Stomach (tissue), 4 donors: ENCODE measurements at regions not wholly inside any gene's neighbourhood (a gene's known extent, or its start where the extent isn't known, plus 50 kb on each side); places are given as distances from the start of the nearest gene placed in this dataset.

Experiments
- EP300 ChIP-seq: sonication (generic); formaldehyde crosslinking; IDR thresholded peaks from one replicate; pipeline ENCODE4 v1.6.1; 2017; ENCODE audit warnings: antibody characterized with exemption
- POLR2A ChIP-seq, 4 donors: fragments of 450-650 bp; IDR thresholded peaks; one replicate each; pipeline ENCODE4 v1.6.1; 2016; ENCODE audit warnings: antibody characterized with exemption in 4 of 4, control low read depth in 2 of 4, mild to moderate bottlenecking in 1 of 4, moderate library complexity in 1 of 4
- POLR2AphosphoS5 ChIP-seq, 3 donors: sonication (generic); formaldehyde crosslinking; IDR thresholded peaks; one replicate each; pipeline ENCODE4 v1.6.1; 2016; ENCODE audit warnings: antibody characterized with exemption in 3 of 3
- TF ChIP-seq, protein P1 (sequence below), 7 experiments: fragments of 450-650 bp in 4 of 7; fragments of 200-600 bp in 3 of 7; sonication (generic) in 3 of 7; IDR thresholded peaks; one replicate each; pipeline ENCODE4 v1.5.1; 2016 to 2019; ENCODE audit warnings: antibody characterized with exemption in 7 of 7, control low read depth in 2 of 7, mild to moderate bottlenecking in 1 of 7

DNA sequence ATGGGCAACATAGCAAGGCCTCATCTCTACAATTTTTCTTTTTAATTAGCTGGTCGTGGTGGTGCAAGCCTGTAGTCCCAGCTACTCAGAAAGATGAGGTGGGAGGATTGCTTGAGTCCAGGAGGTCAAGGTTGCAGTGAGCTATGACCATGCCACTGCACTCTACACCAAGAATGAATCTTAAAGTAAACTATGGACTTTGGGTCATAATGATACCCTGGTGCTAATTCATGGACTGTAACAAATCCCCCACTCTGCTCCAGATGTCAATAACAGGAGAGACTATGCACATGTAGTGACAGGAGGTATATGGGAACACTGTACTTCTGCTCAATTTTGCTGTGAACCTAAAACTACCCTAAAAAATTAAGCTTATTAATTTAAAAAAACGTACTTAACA is 155.4 kb downstream of the CEMIP2 start:
- TF ChIP-seq EP300 (no peak), POLR2A (IDR thresholded peaks at IDR 0.05) (no peak), POLR2AphosphoS5 (IDR thresholded peaks at IDR 0.05) (no peak)
- TF ChIP-seq, protein P1, sequence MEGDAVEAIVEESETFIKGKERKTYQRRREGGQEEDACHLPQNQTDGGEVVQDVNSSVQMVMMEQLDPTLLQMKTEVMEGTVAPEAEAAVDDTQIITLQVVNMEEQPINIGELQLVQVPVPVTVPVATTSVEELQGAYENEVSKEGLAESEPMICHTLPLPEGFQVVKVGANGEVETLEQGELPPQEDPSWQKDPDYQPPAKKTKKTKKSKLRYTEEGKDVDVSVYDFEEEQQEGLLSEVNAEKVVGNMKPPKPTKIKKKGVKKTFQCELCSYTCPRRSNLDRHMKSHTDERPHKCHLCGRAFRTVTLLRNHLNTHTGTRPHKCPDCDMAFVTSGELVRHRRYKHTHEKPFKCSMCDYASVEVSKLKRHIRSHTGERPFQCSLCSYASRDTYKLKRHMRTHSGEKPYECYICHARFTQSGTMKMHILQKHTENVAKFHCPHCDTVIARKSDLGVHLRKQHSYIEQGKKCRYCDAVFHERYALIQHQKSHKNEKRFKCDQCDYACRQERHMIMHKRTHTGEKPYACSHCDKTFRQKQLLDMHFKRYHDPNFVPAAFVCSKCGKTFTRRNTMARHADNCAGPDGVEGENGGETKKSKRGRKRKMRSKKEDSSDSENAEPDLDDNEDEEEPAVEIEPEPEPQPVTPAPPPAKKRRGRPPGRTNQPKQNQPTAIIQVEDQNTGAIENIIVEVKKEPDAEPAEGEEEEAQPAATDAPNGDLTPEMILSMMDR (IDR thresholded peaks at IDR 0.05), result no peak
